Epithelial cell of esophagus (primary cell): ENCODE measurements at regions not wholly inside any gene's neighbourhood (a gene's known extent, or its start where the extent isn't known, plus 50 kb on each side); places are given as distances from the start of the nearest gene placed in this dataset.

ENCODE experiments used
- DNase-seq: peaks from one replicate; pipeline ENCODE4 v3.0.0; 2010; ENCODE audit warnings: low read depth
- H3K4me3 ChIP-seq: 2 replicates; pipeline ENCODE4 v1.5.1; 2011; ENCODE audit warnings: mild to moderate bottlenecking, low read length, control low read depth
- CTCF ChIP-seq: IDR thresholded peaks from 2 replicates; pipeline ENCODE4 v1.5.1; 2011; ENCODE audit warnings: low read depth, mild to moderate bottlenecking, low read length, control low read depth, inconsistent platforms; ENCODE audit not compliant: insufficient read depth; ENCODE audit errors: missing control alignments

GRCh38 chr12:102760322-102760721 lies 156.7 kb downstream of the PAH start:
- no peak overlapping the region for H3K4me3 ChIP-seq
- no peak for TF ChIP-seq CTCF
- no peak for DNase-seq

GRCh38 chr12:102759466-102759865 lies 157.6 kb downstream of the PAH start:
- no peak for DNase-seq
- H3K4me3 ChIP-seq, result no peak overlapping the region
- TF ChIP-seq CTCF, result no peak

GRCh38 chr12:102757882-102758226 lies 159.2 kb downstream of the PAH start:
- no peak overlapping the region for H3K4me3 ChIP-seq
- no peak for DNase-seq
- no peak for TF ChIP-seq CTCF

- DNase-seq, result no peak
- no peak for TF ChIP-seq CTCF
- H3K4me3 ChIP-seq, result no peak overlapping the region
Measured at GRCh38 chr12:102757154-102757881, 159.7 kb downstream of the PAH start.

- TF ChIP-seq CTCF, result no peak
- DNase-seq, result no peak
Measured at GRCh38 chr12:102756530-102756929, 160.5 kb downstream of the PAH start.

GRCh38 chr12:102755266-102755665 lies 161.8 kb downstream of the PAH start:
- TF ChIP-seq CTCF, result no peak
- H3K4me3 ChIP-seq, result no peak overlapping the region
- DNase-seq, result no peak

More at GRCh38 chr12:102756530-102756929, 160.5 kb downstream of the PAH start:
- no peak overlapping the region for H3K4me3 ChIP-seq

GRCh38 chr12:102753802-102754201 lies 163.2 kb downstream of the PAH start:
- no peak for DNase-seq
- no peak for TF ChIP-seq CTCF
- H3K4me3 ChIP-seq, result no peak overlapping the region
